Transverse colon (tissue), 4 donors: ENCODE measurements at regions not wholly inside any gene's neighbourhood (a gene's known extent, or its start where the extent isn't known, plus 50 kb on each side); places are given as distances from the start of the nearest gene placed in this dataset.

Experiments
- DNase-seq: peaks from one replicate; pipeline ENCODE4 v3.0.0-alpha.2; 2019
- H3K27ac ChIP-seq, 4 donors: fragments of 200-600 bp; sonication (generic); 2 replicates each; pipeline ENCODE4 v1.5.1; 2016 to 2018; ENCODE audit warnings: inconsistent platforms in 4 of 4
- H3K27me3 ChIP-seq: fragments of 200-600 bp; sonication (generic); 2 replicates; pipeline ENCODE4 v1.5.1; 2017; ENCODE audit warnings: inconsistent platforms
- H3K36me3 ChIP-seq, 4 donors: fragments of 200-600 bp; sonication (generic); 2 replicates each; pipeline ENCODE4 v1.5.1; 2017 to 2019; ENCODE audit warnings: inconsistent platforms in 4 of 4
- H3K4me1 ChIP-seq, 4 donors: fragments of 200-600 bp; sonication (generic); 2 replicates each; pipeline ENCODE4 v1.5.1; 2017 to 2020; ENCODE audit warnings: inconsistent platforms in 4 of 4
- H3K4me3 ChIP-seq, 4 donors: fragments of 200-600 bp; sonication (generic); 1 replicate in 1 of 4; 2 replicates in 3 of 4; pipeline versions ENCODE4 v1.5.1 to v1.6.1; 2017 to 2019; ENCODE audit warnings: inconsistent platforms in 4 of 4
- H3K9me3 ChIP-seq, 2 donors: fragments of 200-600 bp; sonication (generic); 2 replicates each; pipeline ENCODE4 v1.5.1; 2017 to 2019; ENCODE audit warnings: inconsistent platforms in 2 of 2
- CTCF ChIP-seq, 5 experiments: fragments of 200-600 bp in 3 of 5; fragments of 450-650 bp in 2 of 5; sonication (generic) in 3 of 5; IDR thresholded peaks; 1 replicate in 2 of 5; 2 replicates in 3 of 5; pipeline ENCODE4 v1.5.1; 2016 to 2017; ENCODE audit warnings: antibody characterized with exemption in 5 of 5, inconsistent platforms in 3 of 5, mild to moderate bottlenecking in 2 of 5, moderate library complexity in 1 of 5
- EP300 ChIP-seq: sonication (generic); formaldehyde crosslinking; IDR thresholded peaks from one replicate; pipeline ENCODE4 v1.6.1; 2017; ENCODE audit warnings: antibody characterized with exemption, low read depth
- POLR2A ChIP-seq: fragments of 450-650 bp; IDR thresholded peaks from one replicate; pipeline ENCODE4 v1.6.1; 2016; ENCODE audit warnings: antibody characterized with exemption, mild to moderate bottlenecking, moderate library complexity
- POLR2AphosphoS5 ChIP-seq, 3 donors: sonication (generic); formaldehyde crosslinking; IDR thresholded peaks; one replicate each; pipeline ENCODE4 v1.6.1; 2016; ENCODE audit warnings: antibody characterized with exemption in 3 of 3
- WGBS, 2 donors: methylation state at CpG; one replicate each; pipeline ENCODE4 v1.1.5; 2018; ENCODE audit warnings: low coverage in 1 of 2; 5-methylcytosine and 5-hydroxymethylcytosine counted together
- in situ Hi-C, 4 donors: fragments of 200-750 bp; cut with MboI; loops; one replicate each; pipeline versions ENCODE4 v1.15.0 to v1.15.1; 2017; ENCODE audit warnings: low sequenced_read_pairs in 3 of 4, low pct_ligation_motif_present in 1 of 4, low pct_unique_long_range_greater_than_20kb in 1 of 4
- intact Hi-C: fragments of 100-400 bp; cut with DNase I; formaldehyde crosslinking; loops from one replicate; pipeline ENCODE4 v1.15.1; 2023; ENCODE audit warnings: low total_unique reads

DNA sequence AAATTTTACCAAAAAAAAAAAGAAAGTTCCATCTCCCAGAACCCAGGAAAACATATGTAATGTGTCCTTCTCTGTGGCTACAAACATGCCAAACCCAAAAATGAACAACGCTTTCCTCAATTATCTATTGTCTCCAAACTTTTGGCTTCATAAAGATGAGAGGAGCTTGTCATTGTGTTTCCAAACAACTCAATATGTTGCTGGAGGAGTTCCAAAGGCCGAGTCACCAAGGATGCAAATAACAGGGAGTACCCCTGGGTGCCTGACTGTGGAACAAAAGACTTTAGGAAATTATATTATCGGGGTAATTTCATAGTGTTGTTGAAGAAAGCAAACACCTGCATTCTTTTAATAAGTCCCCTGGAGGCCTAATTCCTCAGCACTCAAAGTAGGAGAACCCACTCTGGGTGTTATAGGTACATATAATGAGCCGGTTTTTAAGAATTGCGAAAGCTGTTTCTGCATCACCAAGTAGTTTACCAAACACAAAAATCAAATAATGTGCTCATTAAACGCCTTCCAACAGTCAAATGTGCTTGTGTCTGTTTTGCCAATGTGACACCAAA is 206.3 kb upstream of the PRICKLE2 start:
- intact Hi-C loops, result no loop called here
- DNase-seq, result no peak
- in situ Hi-C loops, result no loop called here
- no peak overlapping the region for H3K4me3 ChIP-seq
- H3K9me3 ChIP-seq, result no peaks in the 10 kb centered on the region
- H3K27ac ChIP-seq, result no peak overlapping the region
- 64 to 81% methylated on average over 4 to 6 of the region's 6 CpGs for WGBS, 2 donors
- no peaks in the 10 kb centered on the region for H3K27me3 ChIP-seq
- H3K36me3 ChIP-seq, result no peaks in the 10 kb centered on the region
- TF ChIP-seq POLR2AphosphoS5 (IDR thresholded peaks at IDR 0.05), result no peak
- no peak for TF ChIP-seq CTCF (IDR thresholded peaks at IDR 0.05)
- no peak for TF ChIP-seq EP300
- TF ChIP-seq POLR2A, result no peak
- H3K4me1 ChIP-seq, result no peaks in the 10 kb centered on the region

GRCh38 chr3:64427671-64428070 is 202.4 kb upstream of the PRICKLE2 start:
- WGBS, 2 donors, result 66 to 72% methylated on average over 3 of the region's 3 CpGs
- no peak overlapping the region for H3K4me3 ChIP-seq
- intact Hi-C loops, result no loop called here
- no peaks in the 10 kb centered on the region for H3K4me1 ChIP-seq
- in situ Hi-C loops, result no loop called here
- H3K36me3 ChIP-seq, result no peaks in the 10 kb centered on the region
- DNase-seq, result no peak
- no peaks in the 10 kb centered on the region for H3K27me3 ChIP-seq
- no peaks in the 10 kb centered on the region for H3K9me3 ChIP-seq
- H3K27ac ChIP-seq, result no peak overlapping the region
- TF ChIP-seq CTCF (IDR thresholded peaks at IDR 0.05) (no peak), EP300 (no peak), POLR2A (no peak), POLR2AphosphoS5 (IDR thresholded peaks at IDR 0.05) (no peak)

- in situ Hi-C loops (no loop called here), intact Hi-C loops (no loop called here)
- no peaks in the 10 kb centered on the region for H3K9me3 ChIP-seq
- H3K27ac ChIP-seq, result no peak overlapping the region
- no peaks in the 10 kb centered on the region for H3K27me3 ChIP-seq
- H3K4me3 ChIP-seq, result no peak overlapping the region
- DNase-seq, result no peak
- TF ChIP-seq POLR2A, result no peak
- no peak for TF ChIP-seq CTCF (IDR thresholded peaks at IDR 0.05)
- TF ChIP-seq POLR2AphosphoS5 (IDR thresholded peaks at IDR 0.05), result no peak
- no peak for TF ChIP-seq EP300
- no peaks in the 10 kb centered on the region for H3K4me1 ChIP-seq
- WGBS, 2 donors, result 83 to 90% methylated on average over 2 to 3 of the region's 3 CpGs
- H3K36me3 ChIP-seq, result no peaks in the 10 kb centered on the region
These were observed 201.3 kb upstream of the PRICKLE2 start for GRCh38 chr3:64426551-64426950.

GRCh38 chr3:64422932-64423331 is 197.7 kb upstream of the PRICKLE2 start:
- WGBS, 2 donors, result 63 to 66% methylated on average over 4 of the region's 4 CpGs
- H3K36me3 ChIP-seq, result no peaks in the 10 kb centered on the region
- intact Hi-C loops (no loop called here), in situ Hi-C loops (no loop called here)
- TF ChIP-seq EP300, result no peak
- TF ChIP-seq POLR2AphosphoS5 (IDR thresholded peaks at IDR 0.05), result no peak
- TF ChIP-seq POLR2A, result no peak
- TF ChIP-seq CTCF (IDR thresholded peaks at IDR 0.05), result no peak
- H3K9me3 ChIP-seq, result no peaks in the 10 kb centered on the region
- no peaks in the 10 kb centered on the region for H3K27me3 ChIP-seq
- H3K4me3 ChIP-seq, result no peak overlapping the region
- H3K4me1 ChIP-seq, result no peaks in the 10 kb centered on the region
- DNase-seq, result no peak
- H3K27ac ChIP-seq, result no peak overlapping the region
